Superior temporal gyrus (tissue), 1 donor: ENCODE measurements at regions not wholly inside any gene's neighbourhood (a gene's known extent, or its start where the extent isn't known, plus 50 kb on each side); places are given as distances from the start of the nearest gene placed in this dataset.
"Not testable (repeated sequence)": the region's sequence is repeated elsewhere in the genome, so short reads cannot be mapped to it uniquely, and the experiment has no call there.

Source experiments
- DNase-seq: peaks from one replicate; pipeline ENCODE4 v3.0.0-alpha.2; 2016; ENCODE audit errors: extremely low spot score

GRCh38 chr21:21858502-21859334 lies 860.5 kb downstream of the NCAM2 start:
- DNase-seq: no peak

GRCh38 chr21:21860888-21861287 lies 862.7 kb downstream of the NCAM2 start:
- DNase-seq: no peak

GRCh38 chr21:21864321-21864840 lies 866.2 kb downstream of the NCAM2 start:
- no peak for DNase-seq

- no peak for DNase-seq
These were observed 899.2 kb downstream of the NCAM2 start for GRCh38 chr21:21897275-21897883.

GRCh38 chr21:21898801-21899200 lies 900.6 kb downstream of the NCAM2 start:
- no peak for DNase-seq

GRCh38 chr21:21902416-21902815 lies 904.2 kb downstream of the NCAM2 start:
- DNase-seq: not testable (repeated sequence)

- DNase-seq: no peak
These were observed 909.1 kb downstream of the NCAM2 start for GRCh38 chr21:21907271-21907670.

- DNase-seq: no peak
These were observed 917.6 kb downstream of the NCAM2 start for GRCh38 chr21:21915816-21916215.

- no peak for DNase-seq
These were observed 923.4 kb downstream of the NCAM2 start for GRCh38 chr21:21921410-21922232.

GRCh38 chr21:21929226-21929625 lies 931.0 kb downstream of the NCAM2 start:
- DNase-seq: no peak

GRCh38 chr21:21929789-21930188 lies 931.6 kb downstream of the NCAM2 start:
- DNase-seq: no peak

- no peak for DNase-seq
These were observed 954.4 kb downstream of the NCAM2 start for GRCh38 chr21:21952566-21952965.

GRCh38 chr21:21955204-21955603 lies 957.0 kb downstream of the NCAM2 start:
- no peak for DNase-seq

- no peak for DNase-seq
These were observed 959.3 kb downstream of the NCAM2 start for GRCh38 chr21:21957490-21957889.

- no peak for DNase-seq
These were observed 965.7 kb downstream of the NCAM2 start for GRCh38 chr21:21963911-21964310.

- no peak for DNase-seq
These were observed 970.6 kb downstream of the NCAM2 start for GRCh38 chr21:21968810-21969209.

- no peak for DNase-seq
These were observed 971.0 kb downstream of the NCAM2 start for GRCh38 chr21:21969211-21969610.

GRCh38 chr21:21971384-21971783 lies 973.2 kb downstream of the NCAM2 start:
- no peak for DNase-seq

GRCh38 chr21:21973806-21974205 lies 975.6 kb downstream of the NCAM2 start:
- no peak for DNase-seq

GRCh38 chr21:21996891-21997290 lies 998.7 kb downstream of the NCAM2 start:
- no peak for DNase-seq

- no peak for DNase-seq
These were observed 999.5 kb downstream of the NCAM2 start for GRCh38 chr21:21997390-21998333.
